Fibroblast of lung (primary cell): ENCODE measurements at regions not wholly inside any gene's neighbourhood (a gene's known extent, or its start where the extent isn't known, plus 50 kb on each side); places are given as distances from the start of the nearest gene placed in this dataset.
"Not testable (repeated sequence)": the region's sequence is repeated elsewhere in the genome, so short reads cannot be mapped to it uniquely, and the experiment has no call there.

Source experiments
- EZH2 ChIP-seq: IDR thresholded peaks from 2 replicates; pipeline ENCODE4 v1.5.1; 2012; ENCODE audit warnings: low read length, control low read depth, mild to moderate bottlenecking; ENCODE audit errors: missing control alignments
- TF ChIP-seq, protein P1 (sequence below), 2 donors: IDR thresholded peaks in 1 of 2; conservative IDR thresholded peaks in 1 of 2; 1 replicate in 1 of 2; 2 replicates in 1 of 2; pipeline ENCODE4 v1.5.1; 2011 to 2012; ENCODE audit warnings: low read length in 2 of 2, control low read depth in 1 of 2, inconsistent platforms in 1 of 2, low read depth in 1 of 2, mild to moderate bottlenecking in 1 of 2

DNA sequence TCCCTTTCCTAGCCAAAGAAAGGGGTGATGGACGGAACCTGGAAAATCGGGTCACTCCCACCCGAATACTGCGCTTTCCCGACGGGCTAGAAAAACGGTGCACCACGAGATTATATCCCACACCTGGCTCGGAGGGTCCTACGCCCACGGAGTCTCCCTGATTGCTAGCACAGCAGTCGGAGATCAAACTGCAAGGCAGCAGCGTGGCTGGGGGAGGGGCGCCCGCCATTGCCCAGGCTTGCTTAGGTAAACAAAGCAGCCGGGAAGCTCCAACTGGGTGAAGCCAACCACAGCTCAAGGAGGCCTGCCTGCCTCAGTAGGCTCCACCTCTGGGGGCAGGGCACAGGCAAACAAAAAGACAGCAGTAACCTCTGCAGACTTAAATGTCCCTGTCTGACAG is 186.0 kb downstream of the SMARCA1 start:
- TF ChIP-seq, protein P1, sequence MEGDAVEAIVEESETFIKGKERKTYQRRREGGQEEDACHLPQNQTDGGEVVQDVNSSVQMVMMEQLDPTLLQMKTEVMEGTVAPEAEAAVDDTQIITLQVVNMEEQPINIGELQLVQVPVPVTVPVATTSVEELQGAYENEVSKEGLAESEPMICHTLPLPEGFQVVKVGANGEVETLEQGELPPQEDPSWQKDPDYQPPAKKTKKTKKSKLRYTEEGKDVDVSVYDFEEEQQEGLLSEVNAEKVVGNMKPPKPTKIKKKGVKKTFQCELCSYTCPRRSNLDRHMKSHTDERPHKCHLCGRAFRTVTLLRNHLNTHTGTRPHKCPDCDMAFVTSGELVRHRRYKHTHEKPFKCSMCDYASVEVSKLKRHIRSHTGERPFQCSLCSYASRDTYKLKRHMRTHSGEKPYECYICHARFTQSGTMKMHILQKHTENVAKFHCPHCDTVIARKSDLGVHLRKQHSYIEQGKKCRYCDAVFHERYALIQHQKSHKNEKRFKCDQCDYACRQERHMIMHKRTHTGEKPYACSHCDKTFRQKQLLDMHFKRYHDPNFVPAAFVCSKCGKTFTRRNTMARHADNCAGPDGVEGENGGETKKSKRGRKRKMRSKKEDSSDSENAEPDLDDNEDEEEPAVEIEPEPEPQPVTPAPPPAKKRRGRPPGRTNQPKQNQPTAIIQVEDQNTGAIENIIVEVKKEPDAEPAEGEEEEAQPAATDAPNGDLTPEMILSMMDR (conservative IDR thresholded peaks at IDR 0.05 in 1 of 2, IDR thresholded peaks at IDR 0.05 in 1 of 2; ENCODE audit: low read depth in 1 of 2, low read length in 2 of 2): not testable (repeated sequence)
- TF ChIP-seq EZH2: not testable (repeated sequence)
